WTC11 (cell line): ENCODE measurements at regions not wholly inside any gene's neighbourhood (a gene's known extent, or its start where the extent isn't known, plus 50 kb on each side); places are given as distances from the start of the nearest gene placed in this dataset.
A peak's percentile ranks its signal among the peaks of the same experiment; 100 is the strongest.

ENCODE experiments used
- ATAC-seq: fragments of 200-7000 bp; cut with Tn5 transposase; 2 replicates; pipeline ENCODE4 v1.10.0; 2021; ENCODE audit warnings: mild to moderate bottlenecking, moderate library complexity
- CTCF ChIA-PET: fragments of 300-600 bp; sonication (Branson Sonifier 250); formaldehyde crosslinking; loops from one replicate; lab custom pipeline; 2021; ENCODE audit warnings: antibody characterized with exemption; lab: Charles Lee
- POLR2A ChIA-PET: fragments of 350-600 bp; sonication (Branson Sonifier 250); formaldehyde crosslinking; loops from one replicate; lab custom pipeline; 2021; ENCODE audit warnings: antibody characterized with exemption; lab: Charles Lee
- DNase-seq: peaks from one replicate; pipeline ENCODE4 v3.0.0; 2021; ENCODE audit warnings: low spot score
- H3K27ac Mint-ChIP-seq: 2 replicates; pipeline ENCODE4 v1.8.0; 2021; ENCODE audit warnings: mixed read lengths
- H3K27me3 Mint-ChIP-seq: 2 replicates; pipeline ENCODE4 v1.8.0; 2021; ENCODE audit warnings: low read depth, mild to moderate bottlenecking, moderate library complexity, mixed read lengths
- H3K36me3 Mint-ChIP-seq: 2 replicates; pipeline ENCODE4 v1.8.0; 2021; ENCODE audit warnings: mixed read lengths
- H3K4me1 Mint-ChIP-seq: 2 replicates; pipeline ENCODE4 v1.8.0; 2022; ENCODE audit warnings: mixed read lengths
- H3K4me3 Mint-ChIP-seq: 2 replicates; pipeline ENCODE4 v1.8.0; 2021; ENCODE audit warnings: mild to moderate bottlenecking, moderate library complexity, mixed read lengths
- H3K9me3 Mint-ChIP-seq: 2 replicates; pipeline ENCODE4 v1.8.0; 2021; ENCODE audit warnings: mixed read lengths
- CBFB ChIP-seq: sonication (generic); formaldehyde crosslinking; IDR thresholded peaks from 2 replicates; pipeline ENCODE4 v1.8.1; 2022; ENCODE audit warnings: mild to moderate bottlenecking, low read depth, missing genetic modification reagents
- CREM ChIP-seq: sonication (generic); formaldehyde crosslinking; IDR thresholded peaks from 2 replicates; pipeline ENCODE4 v1.8.1; 2022; ENCODE audit warnings: mild to moderate bottlenecking, missing genetic modification reagents, moderate library complexity
- EMX1 ChIP-seq: fragments of 250-450 bp; sonication (Bioruptor Pico); IDR thresholded peaks from 2 replicates; pipeline ENCODE4 v1.8.0; 2021; ENCODE audit warnings: mild to moderate bottlenecking
- FOXJ3 ChIP-seq: sonication (generic); formaldehyde crosslinking; IDR thresholded peaks from 2 replicates; pipeline ENCODE4 v1.9.0; 2021; ENCODE audit warnings: missing genetic modification reagents, mild to moderate bottlenecking, borderline replicate concordance
- GRHL2 ChIP-seq: fragments of 250-450 bp; sonication (Bioruptor Pico); IDR thresholded peaks from 2 replicates; pipeline ENCODE4 v1.8.0; 2022; ENCODE audit warnings: mild to moderate bottlenecking, moderate library complexity; ENCODE audit not compliant: insufficient replicate concordance, severe bottlenecking
- HMGA2 ChIP-seq: fragments of 250-450 bp; sonication (Bioruptor Pico); IDR thresholded peaks from 2 replicates; pipeline ENCODE4 v1.4.0; 2021; ENCODE audit warnings: mild to moderate bottlenecking, moderate library complexity
- MYBL2 ChIP-seq: sonication (generic); formaldehyde crosslinking; IDR thresholded peaks from 2 replicates; pipeline ENCODE4 v1.8.1; 2023; ENCODE audit warnings: mild to moderate bottlenecking, moderate library complexity, missing genetic modification reagents
- NFATC4 ChIP-seq: fragments of 250-450 bp; sonication (Bioruptor Pico); IDR thresholded peaks from 2 replicates; pipeline ENCODE4 v1.9.0; 2021; ENCODE audit warnings: mild to moderate bottlenecking
- OVOL2 ChIP-seq: fragments of 250-450 bp; sonication (Bioruptor Pico); IDR thresholded peaks from 2 replicates; pipeline ENCODE4 v1.9.0; 2021; ENCODE audit warnings: mild to moderate bottlenecking, borderline replicate concordance
- PRRX2 ChIP-seq: fragments of 250-450 bp; sonication (Bioruptor Pico); IDR thresholded peaks from 2 replicates; pipeline ENCODE4 v1.8.0; 2021; ENCODE audit warnings: mild to moderate bottlenecking
- SMAD4 ChIP-seq: sonication (generic); formaldehyde crosslinking; IDR thresholded peaks from 2 replicates; pipeline ENCODE4 v1.8.0; 2022; ENCODE audit warnings: mild to moderate bottlenecking, missing genetic modification reagents
- TP53 ChIP-seq: sonication (generic); formaldehyde crosslinking; IDR thresholded peaks from 2 replicates; pipeline ENCODE4 v1.8.1; 2023; ENCODE audit warnings: mild to moderate bottlenecking, missing genetic modification reagents
- ZNF219 ChIP-seq: sonication (generic); formaldehyde crosslinking; IDR thresholded peaks from 2 replicates; pipeline ENCODE4 v1.8.0; 2023; ENCODE audit warnings: missing genetic modification reagents, mild to moderate bottlenecking, borderline replicate concordance
- ZNF263 ChIP-seq: sonication (generic); formaldehyde crosslinking; IDR thresholded peaks from 2 replicates; pipeline ENCODE4 v1.8.1; 2022; ENCODE audit warnings: low read depth, mild to moderate bottlenecking, moderate library complexity, missing genetic modification reagents
- ZNF416 ChIP-seq: fragments of 250-450 bp; sonication (Bioruptor Pico); IDR thresholded peaks from 2 replicates; pipeline ENCODE4 v1.9.0; 2021; ENCODE audit warnings: mild to moderate bottlenecking, inconsistent platforms
- ZNF671 ChIP-seq: fragments of 250-450 bp; sonication (Bioruptor Pico); IDR thresholded peaks from 2 replicates; pipeline ENCODE4 v1.8.0; 2021; ENCODE audit warnings: mild to moderate bottlenecking
- TF ChIP-seq, protein P1 (sequence below): sonication (generic); formaldehyde crosslinking; IDR thresholded peaks from 2 replicates; pipeline ENCODE4 v1.8.1; 2022; ENCODE audit warnings: low read depth, mild to moderate bottlenecking, moderate library complexity, missing genetic modification reagents, borderline replicate concordance
- TF ChIP-seq, protein P2 (sequence below): sonication (generic); formaldehyde crosslinking; conservative IDR thresholded peaks from 2 replicates; pipeline ENCODE4 v1.8.1; 2022; ENCODE audit warnings: mild to moderate bottlenecking, missing genetic modification reagents
- TF ChIP-seq, protein P3 (sequence below): sonication (generic); formaldehyde crosslinking; conservative IDR thresholded peaks from 2 replicates; pipeline ENCODE4 v1.8.1; 2023; ENCODE audit warnings: mild to moderate bottlenecking, low read depth, missing genetic modification reagents, moderate library complexity
- TF ChIP-seq, protein P4 (sequence below): sonication (generic); formaldehyde crosslinking; IDR thresholded peaks from 2 replicates; pipeline ENCODE4 v1.8.1; 2023; ENCODE audit warnings: mild to moderate bottlenecking, missing genetic modification reagents, moderate library complexity
- TF ChIP-seq, protein P5 (sequence below): sonication (generic); formaldehyde crosslinking; IDR thresholded peaks from 2 replicates; pipeline ENCODE4 v1.8.1; 2023; ENCODE audit warnings: mild to moderate bottlenecking, missing genetic modification reagents
- TF ChIP-seq, protein P6 (sequence below): fragments of 200-600 bp; IDR thresholded peaks from 2 replicates; pipeline ENCODE4 v1.8.0; 2022; ENCODE audit warnings: antibody characterized with exemption

DNA sequence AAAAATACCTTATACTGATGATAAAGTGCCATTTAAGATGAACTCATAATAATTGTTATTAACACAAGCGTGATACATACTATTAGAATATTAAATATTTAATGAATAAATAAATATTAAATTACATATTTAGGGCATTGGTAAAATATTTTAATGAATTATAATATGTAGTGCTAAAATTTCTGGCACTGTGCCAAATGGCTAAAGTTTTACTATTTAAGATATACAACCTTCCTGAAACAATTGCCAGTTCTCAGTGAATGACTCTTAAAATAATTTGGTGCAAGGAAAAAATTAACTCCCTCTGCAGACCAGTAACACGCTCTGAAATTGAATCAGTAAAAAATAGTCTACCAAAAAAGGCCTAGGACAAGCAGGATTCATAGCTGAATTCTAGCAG, 428.9 kb upstream of the ATXN7L3B start:
- CTCF ChIA-PET, result no interaction called here
- no peaks in the 10 kb centered on the region for H3K9me3 Mint-ChIP-seq
- ATAC-seq, result no peak
- no peak overlapping the region for H3K4me3 Mint-ChIP-seq
- TF ChIP-seq HMGA2 (CRISPR knock-in tag), result peak; percentile 88
- TF ChIP-seq, protein P1, sequence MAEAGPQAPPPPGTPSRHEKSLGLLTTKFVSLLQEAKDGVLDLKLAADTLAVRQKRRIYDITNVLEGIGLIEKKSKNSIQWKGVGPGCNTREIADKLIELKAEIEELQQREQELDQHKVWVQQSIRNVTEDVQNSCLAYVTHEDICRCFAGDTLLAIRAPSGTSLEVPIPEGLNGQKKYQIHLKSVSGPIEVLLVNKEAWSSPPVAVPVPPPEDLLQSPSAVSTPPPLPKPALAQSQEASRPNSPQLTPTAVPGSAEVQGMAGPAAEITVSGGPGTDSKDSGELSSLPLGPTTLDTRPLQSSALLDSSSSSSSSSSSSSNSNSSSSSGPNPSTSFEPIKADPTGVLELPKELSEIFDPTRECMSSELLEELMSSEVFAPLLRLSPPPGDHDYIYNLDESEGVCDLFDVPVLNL, result no peak
- no peak for TF ChIP-seq PRRX2 (CRISPR knock-in tag)
- POLR2A ChIA-PET, result no interaction called here
- H3K4me1 Mint-ChIP-seq, result no peaks in the 10 kb centered on the region
- H3K27ac Mint-ChIP-seq, result no peak overlapping the region
- no peaks in the 10 kb centered on the region; the same call in 1 of the 2 replicates for H3K27me3 Mint-ChIP-seq
- H3K36me3 Mint-ChIP-seq, result no peaks in the 10 kb centered on the region
- no peak for DNase-seq

DNA sequence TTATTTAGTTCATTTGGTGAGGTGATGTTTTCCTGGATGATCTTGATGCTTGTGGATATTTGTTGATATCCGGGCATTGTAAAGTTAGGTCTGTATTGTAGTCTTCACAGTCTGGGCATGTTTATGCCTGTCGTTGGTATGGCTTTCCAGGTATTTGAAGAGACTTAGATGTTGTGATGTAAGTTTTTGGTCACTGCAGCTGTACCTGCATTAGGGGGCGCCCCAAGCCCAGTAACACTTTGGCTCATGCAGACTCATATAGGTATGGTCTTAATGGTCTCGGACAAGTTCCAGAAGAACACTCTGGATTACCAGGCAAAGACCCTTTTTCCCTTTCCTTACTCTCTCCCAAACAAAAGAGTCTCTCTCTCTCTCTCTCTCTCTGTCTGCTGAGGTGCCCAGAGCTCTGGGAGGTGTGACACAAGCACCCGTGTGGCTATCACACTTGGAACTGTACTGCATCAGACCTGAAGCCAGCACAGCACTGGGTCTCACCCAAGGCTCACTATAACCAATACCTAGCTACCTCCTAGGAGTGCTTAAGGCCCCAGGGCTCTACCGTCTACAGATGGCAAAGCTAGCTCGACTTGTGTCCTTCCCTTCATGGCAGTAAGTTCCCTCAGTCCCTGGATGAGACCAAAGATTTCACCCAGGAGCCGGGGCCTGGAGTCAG, 425.8 kb upstream of the ATXN7L3B start:
- CTCF ChIA-PET, result interaction anchor here (1.0 to 4.3 kb wide), 10 partner anchors 9 to 535 kb away, joined by 3 to 28 read pairs (median 4); no protein-coding TSS in a partner anchor
- H3K4me3 Mint-ChIP-seq, result no peak overlapping the region

DNA sequence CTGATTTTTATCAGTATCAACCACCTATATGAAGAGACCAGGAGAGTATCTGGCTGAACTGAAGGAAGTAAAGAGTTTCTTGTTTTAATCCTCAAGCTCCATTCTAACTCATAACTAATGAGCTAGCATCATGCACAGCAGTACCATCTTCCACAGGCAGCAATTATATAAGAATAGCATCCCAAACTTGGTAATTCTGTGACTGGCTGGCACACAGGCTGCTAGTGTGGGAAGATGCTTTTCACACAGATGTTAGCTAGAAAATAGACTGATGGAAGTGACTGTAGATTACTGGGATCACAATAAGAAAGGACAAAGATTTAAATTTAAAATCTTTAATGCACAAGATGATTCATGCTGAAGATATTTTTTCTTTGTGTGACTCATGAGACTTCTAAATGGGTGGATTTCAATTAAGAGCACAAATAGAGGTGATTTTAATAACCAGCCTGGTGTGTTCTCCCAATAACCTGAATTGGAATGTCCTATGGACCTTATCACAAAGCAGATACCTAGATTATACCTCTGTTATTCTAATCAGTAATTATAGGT, 417.7 kb upstream of the ATXN7L3B start:
- CTCF ChIA-PET, result interaction anchor here (1.2 to 1.3 kb wide), 2 partner anchors 8 to 98 kb away, joined by 3 read pairs; no protein-coding TSS in a partner anchor
- Mint-ChIP-seq H3K9me3 (no peaks in the 10 kb centered on the region), H3K4me1 (no peaks in the 10 kb centered on the region), H3K27ac (no peak overlapping the region), H3K36me3 (no peaks in the 10 kb centered on the region), H3K4me3 (no peak overlapping the region), H3K27me3 (no peaks in the 10 kb centered on the region)
- POLR2A ChIA-PET, result no interaction called here
- DNase-seq (no peak), ATAC-seq (no peak)
- TF ChIP-seq, protein P2, sequence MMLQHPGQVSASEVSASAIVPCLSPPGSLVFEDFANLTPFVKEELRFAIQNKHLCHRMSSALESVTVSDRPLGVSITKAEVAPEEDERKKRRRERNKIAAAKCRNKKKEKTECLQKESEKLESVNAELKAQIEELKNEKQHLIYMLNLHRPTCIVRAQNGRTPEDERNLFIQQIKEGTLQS (CRISPR knock-in tag), result no peak
- TF ChIP-seq NFATC4 (CRISPR knock-in tag) (no peak), GRHL2 (CRISPR knock-in tag) (no peak), TP53 (CRISPR knock-in tag) (no peak), MYBL2 (CRISPR knock-in tag) (no peak), CBFB (no peak), ZNF219 (CRISPR knock-in tag) (no peak), EMX1 (CRISPR knock-in tag) (no peak), ZNF671 (CRISPR knock-in tag) (no peak), OVOL2 (no peak), SMAD4 (no peak), CREM (no peak), ZNF263 (CRISPR knock-in tag) (no peak), FOXJ3 (no peak)
- TF ChIP-seq, protein P3, sequence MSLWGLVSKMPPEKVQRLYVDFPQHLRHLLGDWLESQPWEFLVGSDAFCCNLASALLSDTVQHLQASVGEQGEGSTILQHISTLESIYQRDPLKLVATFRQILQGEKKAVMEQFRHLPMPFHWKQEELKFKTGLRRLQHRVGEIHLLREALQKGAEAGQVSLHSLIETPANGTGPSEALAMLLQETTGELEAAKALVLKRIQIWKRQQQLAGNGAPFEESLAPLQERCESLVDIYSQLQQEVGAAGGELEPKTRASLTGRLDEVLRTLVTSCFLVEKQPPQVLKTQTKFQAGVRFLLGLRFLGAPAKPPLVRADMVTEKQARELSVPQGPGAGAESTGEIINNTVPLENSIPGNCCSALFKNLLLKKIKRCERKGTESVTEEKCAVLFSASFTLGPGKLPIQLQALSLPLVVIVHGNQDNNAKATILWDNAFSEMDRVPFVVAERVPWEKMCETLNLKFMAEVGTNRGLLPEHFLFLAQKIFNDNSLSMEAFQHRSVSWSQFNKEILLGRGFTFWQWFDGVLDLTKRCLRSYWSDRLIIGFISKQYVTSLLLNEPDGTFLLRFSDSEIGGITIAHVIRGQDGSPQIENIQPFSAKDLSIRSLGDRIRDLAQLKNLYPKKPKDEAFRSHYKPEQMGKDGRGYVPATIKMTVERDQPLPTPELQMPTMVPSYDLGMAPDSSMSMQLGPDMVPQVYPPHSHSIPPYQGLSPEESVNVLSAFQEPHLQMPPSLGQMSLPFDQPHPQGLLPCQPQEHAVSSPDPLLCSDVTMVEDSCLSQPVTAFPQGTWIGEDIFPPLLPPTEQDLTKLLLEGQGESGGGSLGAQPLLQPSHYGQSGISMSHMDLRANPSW (CRISPR knock-in tag), result no peak
- TF ChIP-seq, protein P4, sequence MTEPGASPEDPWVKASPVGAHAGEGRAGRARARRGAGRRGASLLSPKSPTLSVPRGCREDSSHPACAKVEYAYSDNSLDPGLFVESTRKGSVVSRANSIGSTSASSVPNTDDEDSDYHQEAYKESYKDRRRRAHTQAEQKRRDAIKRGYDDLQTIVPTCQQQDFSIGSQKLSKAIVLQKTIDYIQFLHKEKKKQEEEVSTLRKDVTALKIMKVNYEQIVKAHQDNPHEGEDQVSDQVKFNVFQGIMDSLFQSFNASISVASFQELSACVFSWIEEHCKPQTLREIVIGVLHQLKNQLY (CRISPR knock-in tag), result no peak
- TF ChIP-seq, protein P5, sequence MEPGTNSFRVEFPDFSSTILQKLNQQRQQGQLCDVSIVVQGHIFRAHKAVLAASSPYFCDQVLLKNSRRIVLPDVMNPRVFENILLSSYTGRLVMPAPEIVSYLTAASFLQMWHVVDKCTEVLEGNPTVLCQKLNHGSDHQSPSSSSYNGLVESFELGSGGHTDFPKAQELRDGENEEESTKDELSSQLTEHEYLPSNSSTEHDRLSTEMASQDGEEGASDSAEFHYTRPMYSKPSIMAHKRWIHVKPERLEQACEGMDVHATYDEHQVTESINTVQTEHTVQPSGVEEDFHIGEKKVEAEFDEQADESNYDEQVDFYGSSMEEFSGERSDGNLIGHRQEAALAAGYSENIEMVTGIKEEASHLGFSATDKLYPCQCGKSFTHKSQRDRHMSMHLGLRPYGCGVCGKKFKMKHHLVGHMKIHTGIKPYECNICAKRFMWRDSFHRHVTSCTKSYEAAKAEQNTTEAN, result no peak

More for the DNA sequence above, 425.8 kb upstream of the ATXN7L3B start:
- Mint-ChIP-seq H3K27ac (no peak overlapping the region), H3K27me3 (no peaks in the 10 kb centered on the region; the same call in 1 of the 2 replicates), H3K4me1 (no peaks in the 10 kb centered on the region), H3K9me3 (no peaks in the 10 kb centered on the region), H3K36me3 (no peaks in the 10 kb centered on the region)
- DNase-seq (peak; percentile 72), ATAC-seq (peak; percentile 98)
- no peak for TF ChIP-seq ZNF416 (CRISPR knock-in tag)
- TF ChIP-seq, protein P6, sequence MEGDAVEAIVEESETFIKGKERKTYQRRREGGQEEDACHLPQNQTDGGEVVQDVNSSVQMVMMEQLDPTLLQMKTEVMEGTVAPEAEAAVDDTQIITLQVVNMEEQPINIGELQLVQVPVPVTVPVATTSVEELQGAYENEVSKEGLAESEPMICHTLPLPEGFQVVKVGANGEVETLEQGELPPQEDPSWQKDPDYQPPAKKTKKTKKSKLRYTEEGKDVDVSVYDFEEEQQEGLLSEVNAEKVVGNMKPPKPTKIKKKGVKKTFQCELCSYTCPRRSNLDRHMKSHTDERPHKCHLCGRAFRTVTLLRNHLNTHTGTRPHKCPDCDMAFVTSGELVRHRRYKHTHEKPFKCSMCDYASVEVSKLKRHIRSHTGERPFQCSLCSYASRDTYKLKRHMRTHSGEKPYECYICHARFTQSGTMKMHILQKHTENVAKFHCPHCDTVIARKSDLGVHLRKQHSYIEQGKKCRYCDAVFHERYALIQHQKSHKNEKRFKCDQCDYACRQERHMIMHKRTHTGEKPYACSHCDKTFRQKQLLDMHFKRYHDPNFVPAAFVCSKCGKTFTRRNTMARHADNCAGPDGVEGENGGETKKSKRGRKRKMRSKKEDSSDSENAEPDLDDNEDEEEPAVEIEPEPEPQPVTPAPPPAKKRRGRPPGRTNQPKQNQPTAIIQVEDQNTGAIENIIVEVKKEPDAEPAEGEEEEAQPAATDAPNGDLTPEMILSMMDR, result peak; percentile 65
- POLR2A ChIA-PET, result no interaction called here
